Trophoblast cell (in vitro differentiated cells and primary cell): ENCODE measurements at regions not wholly inside any gene's neighbourhood (a gene's known extent, or its start where the extent isn't known, plus 50 kb on each side); places are given as distances from the start of the nearest gene placed in this dataset.
"Not testable (repeated sequence)": the region's sequence is repeated elsewhere in the genome, so short reads cannot be mapped to it uniquely, and the experiment has no call there.

Experiments used
- DNase-seq, 2 donors: peaks; one replicate each; pipeline ENCODE4 v3.0.0-alpha.2; 2016
- H2AFZ ChIP-seq: 2 replicates; pipeline ENCODE4 v1.6.1; 2013; ENCODE audit warnings: low read length, moderate library complexity, mild to moderate bottlenecking; ENCODE audit not compliant: insufficient read depth, poor library complexity
- H2AK5ac ChIP-seq: 2 replicates; pipeline ENCODE4 v1.6.1; 2013; ENCODE audit warnings: mild to moderate bottlenecking, low read length
- H2BK120ac ChIP-seq: 2 replicates; pipeline ENCODE4 v1.6.1; 2013; ENCODE audit warnings: low read length, mild to moderate bottlenecking, moderate library complexity; ENCODE audit not compliant: insufficient read depth, poor library complexity
- H2BK12ac ChIP-seq: 2 replicates; pipeline ENCODE4 v1.6.1; 2013; ENCODE audit warnings: mild to moderate bottlenecking, low read length, moderate library complexity
- H2BK5ac ChIP-seq: 2 replicates; pipeline ENCODE4 v1.6.1; 2013; ENCODE audit warnings: low read length, low read depth, moderate library complexity, mild to moderate bottlenecking; ENCODE audit not compliant: poor library complexity
- H3K14ac ChIP-seq: 2 replicates; pipeline ENCODE4 v1.6.1; 2013; ENCODE audit warnings: mild to moderate bottlenecking, low read length
- H3K18ac ChIP-seq: 2 replicates; pipeline ENCODE4 v1.6.1; 2013; ENCODE audit warnings: mild to moderate bottlenecking, low read length
- H3K23ac ChIP-seq: 2 replicates; pipeline ENCODE4 v1.6.1; 2013; ENCODE audit warnings: low read length
- H3K27ac ChIP-seq: 2 replicates; pipeline ENCODE4 v1.5.1; 2013; ENCODE audit warnings: low read depth, mild to moderate bottlenecking, inconsistent platforms, low read length, moderate library complexity
- H3K27me3 ChIP-seq: 2 replicates; pipeline ENCODE4 v1.6.1; 2013; ENCODE audit warnings: inconsistent platforms, mild to moderate bottlenecking, low read length, moderate library complexity; ENCODE audit not compliant: insufficient read depth
- H3K36me3 ChIP-seq, 2 experiments: 1 replicate in 1 of 2; 2 replicates in 1 of 2; pipeline ENCODE4 v1.6.1; 2013; ENCODE audit warnings: low read length in 2 of 2, mild to moderate bottlenecking in 2 of 2, moderate library complexity in 1 of 2; ENCODE audit not compliant: insufficient read depth in 2 of 2, control insufficient read depth in 1 of 2
- H3K4ac ChIP-seq: 2 replicates; pipeline ENCODE4 v1.6.1; 2013; ENCODE audit warnings: low read depth, mild to moderate bottlenecking, low read length, moderate library complexity
- H3K4me1 ChIP-seq, 2 experiments: 1 replicate in 1 of 2; 2 replicates in 1 of 2; pipeline ENCODE4 v1.6.1; 2013; ENCODE audit warnings: low read length in 2 of 2, mild to moderate bottlenecking in 2 of 2, moderate library complexity in 1 of 2; ENCODE audit not compliant: insufficient read depth in 2 of 2, control insufficient read depth in 1 of 2
- H3K4me2 ChIP-seq: 2 replicates; pipeline ENCODE4 v1.6.1; 2013; ENCODE audit warnings: inconsistent platforms, mild to moderate bottlenecking, low read length, moderate library complexity
- H3K4me3 ChIP-seq: 2 replicates; pipeline ENCODE4 v1.5.1; 2013; ENCODE audit warnings: mild to moderate bottlenecking, low read depth, low read length, inconsistent platforms
- H3K79me1 ChIP-seq: one replicate; pipeline ENCODE4 v1.6.1; 2013; ENCODE audit warnings: low read length
- H3K79me2 ChIP-seq: 2 replicates; pipeline ENCODE4 v1.6.1; 2013; ENCODE audit warnings: low read length, mild to moderate bottlenecking; ENCODE audit not compliant: control insufficient read depth, insufficient read depth, poor library complexity
- H3K9ac ChIP-seq: 2 replicates; pipeline ENCODE4 v1.6.1; 2013; ENCODE audit warnings: mild to moderate bottlenecking, low read length
- H3K9me3 ChIP-seq: 2 replicates; pipeline ENCODE4 v1.6.1; 2013; ENCODE audit warnings: low read depth, mild to moderate bottlenecking, control low read depth, inconsistent platforms, low read length; ENCODE audit not compliant: insufficient read depth
- H4K12ac ChIP-seq: 2 replicates; pipeline ENCODE4 v1.6.1; 2013; ENCODE audit warnings: low read depth, mild to moderate bottlenecking, low read length, moderate library complexity
- H4K8ac ChIP-seq: 2 replicates; pipeline ENCODE4 v1.6.1; 2013; ENCODE audit warnings: low read depth, mild to moderate bottlenecking, low read length, moderate library complexity
- H4K91ac ChIP-seq: one replicate; pipeline ENCODE4 v1.6.1; 2013; ENCODE audit warnings: low read depth, mild to moderate bottlenecking, low read length, moderate library complexity
- WGBS: extraction: QIAGEN DNeasy Blood & Tissue Kit; methylation state at CpG from one replicate; pipeline ENCODE4 v1.1.7; 2013; ENCODE audit warnings: missing lambda C conversion rate; ENCODE audit not compliant: insufficient read length, insufficient coverage; ENCODE audit errors: extremely low coverage; 5-methylcytosine and 5-hydroxymethylcytosine counted together

- Histone ChIP-seq H4K8ac (no peak overlapping the region), H3K79me1 (no peaks in the 10 kb centered on the region), H3K9me3 (no peaks in the 10 kb centered on the region), H3K23ac (no peak overlapping the region), H3K14ac (no peak overlapping the region), H3K4ac (no peak overlapping the region), H3K36me3 (no peaks in the 10 kb centered on the region), H3K27ac (no peak overlapping the region), H3K4me3 (no peak overlapping the region), H2AK5ac (no peak overlapping the region), H3K9ac (no peak overlapping the region), H2BK5ac (no peak overlapping the region), H3K4me2 (no peak overlapping the region), H3K27me3 (no peaks in the 10 kb centered on the region), H2BK12ac (no peak overlapping the region), H3K79me2 (no peaks in the 10 kb centered on the region), H4K91ac (no peak overlapping the region), H3K18ac (no peak overlapping the region), H3K4me1 (no peaks in the 10 kb centered on the region), H2BK120ac (no peak overlapping the region), H2AFZ (no peak overlapping the region), H4K12ac (no peak overlapping the region)
- no peak for DNase-seq
- no CpG with 5 or more reads among the region's 1 CpG for WGBS
Measured at GRCh38 chr5:3466392-3466791, 129.2 kb upstream of the IRX1 start.

- H3K4me2 ChIP-seq, result no peak overlapping the region
- no peak overlapping the region for H2BK12ac ChIP-seq
- no peak overlapping the region for H3K18ac ChIP-seq
- H3K14ac ChIP-seq, result no peak overlapping the region
- no peak overlapping the region for H3K9ac ChIP-seq
- no peak overlapping the region for H2BK120ac ChIP-seq
- H3K4me3 ChIP-seq, result no peak overlapping the region
- H3K27ac ChIP-seq, result no peak overlapping the region
- no peak overlapping the region for H2AK5ac ChIP-seq
- H3K27me3 ChIP-seq, result no peaks in the 10 kb centered on the region
- H4K8ac ChIP-seq, result no peak overlapping the region
- no peaks in the 10 kb centered on the region for H3K9me3 ChIP-seq
- H3K36me3 ChIP-seq, result no peaks in the 10 kb centered on the region
- H3K79me1 ChIP-seq, result no peaks in the 10 kb centered on the region
- no peak overlapping the region for H2AFZ ChIP-seq
- no peak overlapping the region for H3K4ac ChIP-seq
- no peak overlapping the region for H3K23ac ChIP-seq
- DNase-seq, result no peak
- no peak overlapping the region for H2BK5ac ChIP-seq
- H4K12ac ChIP-seq, result no peak overlapping the region
- H4K91ac ChIP-seq, result no peak overlapping the region
- no CpG with 5 or more reads among the region's 2 CpGs for WGBS
- H3K4me1 ChIP-seq, result no peaks in the 10 kb centered on the region
- no peaks in the 10 kb centered on the region for H3K79me2 ChIP-seq
Measured at GRCh38 chr5:3460416-3460815, 135.2 kb upstream of the IRX1 start.

GRCh38 chr5:3456121-3456681 lies 139.4 kb upstream of the IRX1 start:
- no peak overlapping the region for H4K8ac ChIP-seq
- H2BK5ac ChIP-seq, result no peak overlapping the region
- no peaks in the 10 kb centered on the region for H3K36me3 ChIP-seq
- peaks cover 8% of the 10 kb centered on the region for H3K9me3 ChIP-seq
- no peak overlapping the region for H3K9ac ChIP-seq
- H3K4me3 ChIP-seq, result no peak overlapping the region
- no peaks in the 10 kb centered on the region for H3K79me1 ChIP-seq
- H3K4me2 ChIP-seq, result no peak overlapping the region
- H3K23ac ChIP-seq, result no peak overlapping the region
- no peak overlapping the region for H3K18ac ChIP-seq
- H2BK120ac ChIP-seq, result no peak overlapping the region
- H3K27ac ChIP-seq, result no peak overlapping the region
- no peak overlapping the region for H4K12ac ChIP-seq
- H3K27me3 ChIP-seq, result no peaks in the 10 kb centered on the region
- no peak overlapping the region for H4K91ac ChIP-seq
- no peak overlapping the region for H2BK12ac ChIP-seq
- no peak overlapping the region for H3K14ac ChIP-seq
- no peaks in the 10 kb centered on the region for H3K4me1 ChIP-seq
- H2AK5ac ChIP-seq, result no peak overlapping the region
- no peak overlapping the region for H3K4ac ChIP-seq
- no peaks in the 10 kb centered on the region for H3K79me2 ChIP-seq
- no peak for DNase-seq
- no CpG with 5 or more reads among the region's 14 CpGs for WGBS
- H2AFZ ChIP-seq, result no peak overlapping the region

GRCh38 chr5:3454028-3454427 lies 141.6 kb upstream of the IRX1 start:
- not testable (repeated sequence) for H4K12ac ChIP-seq, H3K79me1 ChIP-seq, H3K9me3 ChIP-seq, H2BK5ac ChIP-seq, H3K27ac ChIP-seq, H3K4me1 ChIP-seq, H2AK5ac ChIP-seq, H3K79me2 ChIP-seq, H3K9ac ChIP-seq, H3K18ac ChIP-seq, H2BK12ac ChIP-seq, H3K27me3 ChIP-seq, H2AFZ ChIP-seq, H3K4ac ChIP-seq, H4K91ac ChIP-seq, H3K23ac ChIP-seq, H3K4me2 ChIP-seq, H3K14ac ChIP-seq, H2BK120ac ChIP-seq, DNase-seq, H4K8ac ChIP-seq, H3K36me3 ChIP-seq, H3K4me3 ChIP-seq
- WGBS, result no CpG with 5 or more reads among the region's 27 CpGs
